ENCODE measurements at regions not wholly inside any gene's neighbourhood (a gene's known extent, or its start where the extent isn't known, plus 50 kb on each side); places are given as distances from the start of the nearest gene placed in this dataset.
"Not testable (repeated sequence)": the region's sequence is repeated elsewhere in the genome, so short reads cannot be mapped to it uniquely, and the experiment has no call there.

DNA sequence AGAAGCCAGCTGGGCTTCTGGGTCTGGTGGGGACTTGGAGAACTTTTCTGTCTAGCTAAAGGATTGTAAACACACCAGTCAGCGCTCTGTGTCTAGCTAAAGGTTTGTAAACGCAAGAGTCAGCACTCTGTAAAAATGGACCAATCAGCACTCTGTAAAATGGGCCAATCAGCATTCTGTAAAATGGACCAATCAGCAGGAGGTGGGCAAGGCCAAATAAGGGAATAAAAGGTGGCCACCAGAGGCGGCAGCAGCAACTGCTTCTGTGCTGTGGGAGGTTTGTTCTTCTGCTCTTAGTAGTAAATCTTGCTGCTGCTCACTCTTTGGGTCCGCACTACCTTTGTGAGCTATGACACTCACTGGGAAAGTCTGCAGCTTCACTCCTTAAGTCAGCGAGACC is 106.4 kb upstream of the CYLC2 start:
- TF ChIP-seq, protein P1, sequence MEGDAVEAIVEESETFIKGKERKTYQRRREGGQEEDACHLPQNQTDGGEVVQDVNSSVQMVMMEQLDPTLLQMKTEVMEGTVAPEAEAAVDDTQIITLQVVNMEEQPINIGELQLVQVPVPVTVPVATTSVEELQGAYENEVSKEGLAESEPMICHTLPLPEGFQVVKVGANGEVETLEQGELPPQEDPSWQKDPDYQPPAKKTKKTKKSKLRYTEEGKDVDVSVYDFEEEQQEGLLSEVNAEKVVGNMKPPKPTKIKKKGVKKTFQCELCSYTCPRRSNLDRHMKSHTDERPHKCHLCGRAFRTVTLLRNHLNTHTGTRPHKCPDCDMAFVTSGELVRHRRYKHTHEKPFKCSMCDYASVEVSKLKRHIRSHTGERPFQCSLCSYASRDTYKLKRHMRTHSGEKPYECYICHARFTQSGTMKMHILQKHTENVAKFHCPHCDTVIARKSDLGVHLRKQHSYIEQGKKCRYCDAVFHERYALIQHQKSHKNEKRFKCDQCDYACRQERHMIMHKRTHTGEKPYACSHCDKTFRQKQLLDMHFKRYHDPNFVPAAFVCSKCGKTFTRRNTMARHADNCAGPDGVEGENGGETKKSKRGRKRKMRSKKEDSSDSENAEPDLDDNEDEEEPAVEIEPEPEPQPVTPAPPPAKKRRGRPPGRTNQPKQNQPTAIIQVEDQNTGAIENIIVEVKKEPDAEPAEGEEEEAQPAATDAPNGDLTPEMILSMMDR (IDR thresholded peaks at IDR 0.05): not testable (repeated sequence)
- TF ChIP-seq POLR2A (IDR thresholded peaks at IDR 0.05): not testable (repeated sequence)
